Skeletal muscle tissue (tissue), 3 donors: ENCODE measurements at regions not wholly inside any gene's neighbourhood (a gene's known extent, or its start where the extent isn't known, plus 50 kb on each side); places are given as distances from the start of the nearest gene placed in this dataset.
"Not testable (repeated sequence)": the region's sequence is repeated elsewhere in the genome, so short reads cannot be mapped to it uniquely, and the experiment has no call there.

ENCODE experiments used
- H3K27ac ChIP-seq: one replicate; pipeline ENCODE4 v1.7.0; 2013; ENCODE audit warnings: mild to moderate bottlenecking, low read depth, low read length, inconsistent platforms
- H3K27me3 ChIP-seq, 3 donors: one replicate each; pipeline ENCODE4 v1.7.0; 2013; ENCODE audit warnings: low read length in 3 of 3; ENCODE audit not compliant: control insufficient read depth in 3 of 3, insufficient read depth in 3 of 3
- H3K36me3 ChIP-seq, 3 donors: one replicate each; pipeline ENCODE4 v1.7.0; 2013; ENCODE audit warnings: low read length in 3 of 3; ENCODE audit not compliant: control insufficient read depth in 3 of 3, insufficient read depth in 3 of 3
- H3K4me1 ChIP-seq, 3 donors: one replicate each; pipeline ENCODE4 v1.7.0; 2013; ENCODE audit warnings: low read length in 3 of 3, mild to moderate bottlenecking in 3 of 3; ENCODE audit not compliant: control insufficient read depth in 3 of 3, insufficient read depth in 3 of 3
- H3K4me3 ChIP-seq, 3 donors: one replicate each; pipeline ENCODE4 v1.7.0; 2013; ENCODE audit warnings: low read length in 3 of 3
- H3K9ac ChIP-seq, 3 donors: one replicate each; pipeline ENCODE4 v1.7.0; 2013; ENCODE audit warnings: low read length in 3 of 3, mild to moderate bottlenecking in 3 of 3, moderate library complexity in 2 of 3, low read depth in 1 of 3
- H3K9me3 ChIP-seq, 3 donors: one replicate each; pipeline ENCODE4 v1.7.0; 2013; ENCODE audit warnings: low read length in 3 of 3; ENCODE audit not compliant: control insufficient read depth in 3 of 3
- donor health status: Osteomylitis.

GRCh38 chr3:106485802-106486201 lies 617.0 kb upstream of the CBLB start:
- H3K9me3 ChIP-seq, result no peaks in the 10 kb centered on the region
- H3K27me3 ChIP-seq, result no peaks in the 10 kb centered on the region
- H3K4me1 ChIP-seq, result no peaks in the 10 kb centered on the region
- H3K27ac ChIP-seq, result no peak overlapping the region
- H3K4me3 ChIP-seq, result no peak overlapping the region
- no peaks in the 10 kb centered on the region for H3K36me3 ChIP-seq
- H3K9ac ChIP-seq, result no peak overlapping the region

GRCh38 chr3:106486945-106487639 lies 618.3 kb upstream of the CBLB start:
- H3K36me3 ChIP-seq, H3K9ac ChIP-seq, H3K9me3 ChIP-seq, H3K4me1 ChIP-seq, H3K4me3 ChIP-seq, H3K27ac ChIP-seq, H3K27me3 ChIP-seq: not testable (repeated sequence)

DNA sequence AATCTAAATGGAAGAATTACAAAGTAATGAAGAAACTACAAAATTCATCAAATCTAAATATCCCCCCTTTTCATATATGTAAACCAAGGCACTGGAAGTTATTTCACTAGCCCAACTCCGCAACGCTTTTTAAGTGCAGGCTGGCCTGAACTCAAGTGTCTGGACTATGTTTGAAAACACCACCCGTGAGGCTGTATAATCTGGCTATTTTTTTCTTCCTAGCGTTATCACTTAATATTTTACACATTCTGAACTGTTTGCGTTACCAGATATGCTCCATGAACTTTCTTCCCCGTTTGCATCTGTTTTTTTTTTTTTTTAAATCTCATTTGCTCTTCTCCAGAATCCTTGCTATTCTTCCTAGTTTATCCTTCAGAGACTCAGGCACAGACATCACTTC lies 619.5 kb upstream of the CBLB start:
- no peaks in the 10 kb centered on the region for H3K36me3 ChIP-seq
- no peak overlapping the region for H3K9ac ChIP-seq
- H3K4me1 ChIP-seq, result no peaks in the 10 kb centered on the region
- no peak overlapping the region for H3K4me3 ChIP-seq
- no peaks in the 10 kb centered on the region for H3K27me3 ChIP-seq
- no peak overlapping the region for H3K27ac ChIP-seq
- no peaks in the 10 kb centered on the region for H3K9me3 ChIP-seq

DNA sequence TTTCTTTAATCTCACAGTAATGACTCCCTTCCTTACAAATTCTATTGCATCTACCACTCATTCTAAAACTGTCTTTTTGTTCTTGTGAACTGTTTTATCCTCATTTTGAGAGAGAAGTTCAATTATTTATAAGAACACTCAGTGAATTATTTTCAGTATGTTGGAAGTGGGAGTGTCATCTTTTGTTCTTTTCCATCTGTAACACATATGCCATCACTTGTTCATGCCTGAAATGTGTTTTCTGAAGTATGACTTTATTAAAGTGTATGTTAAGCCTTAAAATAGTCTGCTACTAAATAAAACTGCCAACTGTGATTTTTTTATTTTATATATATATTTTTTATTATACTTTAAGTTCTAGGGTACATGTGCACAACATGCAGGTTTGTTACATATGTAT lies 623.0 kb upstream of the CBLB start:
- Histone ChIP-seq H3K27ac (no peak overlapping the region), H3K27me3 (no peaks in the 10 kb centered on the region), H3K9me3 (no peaks in the 10 kb centered on the region), H3K36me3 (no peaks in the 10 kb centered on the region), H3K4me1 (no peaks in the 10 kb centered on the region), H3K4me3 (no peak overlapping the region), H3K9ac (no peak overlapping the region)

DNA sequence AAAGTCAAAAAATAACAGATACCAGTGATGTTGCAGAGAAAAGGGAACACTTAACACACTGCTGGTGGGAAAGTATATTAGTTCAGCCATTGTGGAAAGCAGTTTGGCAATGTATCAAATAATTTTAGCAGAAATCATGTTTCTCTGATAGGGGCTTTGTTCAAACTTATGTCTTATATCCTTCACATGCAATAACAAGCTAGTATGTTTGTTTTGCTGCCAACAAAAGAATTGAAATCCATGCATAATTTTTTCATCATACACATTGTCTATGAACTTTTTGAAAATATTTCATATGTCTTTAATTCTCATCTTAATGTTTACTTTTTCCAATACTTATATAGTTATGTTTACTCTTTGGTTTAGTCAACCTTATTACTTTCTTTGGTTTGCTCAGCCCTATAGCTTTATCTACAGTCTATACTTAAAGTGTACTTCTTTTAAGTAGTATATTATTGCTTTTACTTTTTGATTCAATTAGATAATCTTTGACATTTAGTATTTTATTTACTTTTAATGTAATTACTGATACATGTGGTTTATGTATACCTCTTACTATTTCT lies 639.6 kb upstream of the CBLB start:
- no peak overlapping the region for H3K4me3 ChIP-seq

DNA sequence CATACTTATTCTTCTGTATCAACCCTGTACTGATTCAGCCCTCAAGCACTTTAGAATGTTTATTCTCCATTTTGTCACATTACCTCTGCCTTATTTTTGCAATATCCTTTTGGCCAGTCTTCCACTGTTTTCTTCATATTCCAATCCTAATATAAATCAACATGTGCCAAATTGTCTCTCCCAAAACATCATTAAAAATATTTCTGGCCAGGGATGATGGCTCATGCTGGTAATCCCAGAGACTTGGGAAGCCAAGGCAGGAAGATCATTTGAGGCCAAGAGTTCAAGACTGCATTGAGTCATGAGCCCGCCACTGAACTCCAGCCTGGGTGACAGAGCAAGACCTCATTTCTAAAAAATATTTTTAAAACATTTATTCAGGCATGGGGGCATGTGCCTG lies 641.4 kb upstream of the CBLB start:
- Histone ChIP-seq H3K27me3 (no peaks in the 10 kb centered on the region), H3K9me3 (no peaks in the 10 kb centered on the region), H3K36me3 (no peaks in the 10 kb centered on the region), H3K27ac (no peak overlapping the region), H3K4me1 (no peaks in the 10 kb centered on the region), H3K9ac (no peak overlapping the region), H3K4me3 (no peak overlapping the region)

More for the DNA sequence above, 639.6 kb upstream of the CBLB start:
- no peak overlapping the region for H3K9ac ChIP-seq
- no peaks in the 10 kb centered on the region for H3K27me3 ChIP-seq
- H3K4me1 ChIP-seq, result no peaks in the 10 kb centered on the region
- H3K36me3 ChIP-seq, result no peaks in the 10 kb centered on the region
- H3K27ac ChIP-seq, result no peak overlapping the region
- no peaks in the 10 kb centered on the region for H3K9me3 ChIP-seq

DNA sequence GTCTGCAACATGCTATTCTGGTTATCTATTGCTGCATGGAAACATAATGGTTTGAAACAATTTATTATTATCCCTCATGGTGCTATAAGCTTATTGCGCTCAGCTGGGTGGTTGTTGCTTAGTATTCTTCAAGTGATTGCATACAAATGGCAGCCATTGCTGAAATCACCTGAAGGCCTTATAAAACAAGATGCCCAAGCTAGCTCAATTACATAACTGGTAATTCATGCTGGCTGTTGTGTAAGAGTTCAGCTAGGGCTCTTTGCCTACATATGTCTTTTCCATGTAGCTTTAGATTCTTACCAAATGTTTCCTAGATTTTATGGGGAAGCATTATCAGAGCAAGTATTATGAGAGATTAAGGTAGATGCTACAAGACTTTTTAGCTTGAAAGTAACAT lies 644.0 kb upstream of the CBLB start:
- Histone ChIP-seq H3K36me3 (no peaks in the 10 kb centered on the region), H3K27ac (no peak overlapping the region), H3K9ac (no peak overlapping the region), H3K27me3 (no peaks in the 10 kb centered on the region), H3K4me3 (no peak overlapping the region), H3K4me1 (no peaks in the 10 kb centered on the region), H3K9me3 (no peaks in the 10 kb centered on the region)

GRCh38 chr3:106514431-106514830 lies 645.6 kb upstream of the CBLB start:
- Histone ChIP-seq H3K4me3 (no peak overlapping the region), H3K9ac (no peak overlapping the region), H3K9me3 (no peaks in the 10 kb centered on the region), H3K36me3 (no peaks in the 10 kb centered on the region), H3K27ac (no peak overlapping the region), H3K27me3 (no peaks in the 10 kb centered on the region), H3K4me1 (no peaks in the 10 kb centered on the region)

DNA sequence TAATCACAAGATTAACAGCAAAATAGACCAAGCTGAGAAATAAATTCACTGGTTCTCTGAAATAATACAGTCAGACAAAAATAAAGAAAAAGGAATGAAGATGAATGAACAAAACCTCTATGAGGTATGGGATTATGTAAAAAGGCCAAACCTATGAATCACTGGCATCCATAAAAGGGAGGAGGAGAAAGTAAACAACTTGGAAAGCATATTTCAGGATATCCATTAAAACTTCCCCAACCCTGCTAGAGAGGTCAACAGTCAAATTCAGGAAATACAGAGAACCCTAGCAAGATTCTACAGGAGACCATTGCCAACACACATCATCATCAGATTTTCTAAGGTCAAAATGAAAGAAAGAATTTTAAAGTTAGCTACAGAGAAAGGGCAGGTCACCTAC lies 649.7 kb upstream of the CBLB start:
- Histone ChIP-seq H3K9me3 (no peaks in the 10 kb centered on the region), H3K36me3 (no peaks in the 10 kb centered on the region), H3K4me1 (no peaks in the 10 kb centered on the region), H3K9ac (no peak overlapping the region), H3K4me3 (no peak overlapping the region), H3K27me3 (no peaks in the 10 kb centered on the region), H3K27ac (no peak overlapping the region)

DNA sequence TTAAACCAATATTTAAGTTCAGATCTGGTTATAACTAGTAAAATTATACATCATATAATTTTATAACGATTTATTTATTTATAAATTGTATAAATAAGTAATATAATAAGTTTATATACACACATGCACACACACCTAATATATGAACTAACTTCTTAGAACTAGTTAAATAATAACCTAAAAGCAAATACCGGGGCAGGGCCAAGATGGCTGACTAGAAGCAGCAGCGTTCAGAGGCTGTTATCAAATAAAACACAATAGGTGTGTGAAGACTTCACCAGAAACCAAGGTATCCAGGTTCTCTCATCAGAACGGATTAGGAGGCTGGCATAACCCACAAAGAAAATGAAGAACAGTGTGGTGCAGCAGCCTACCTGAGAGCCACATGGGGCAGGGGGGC lies 653.6 kb upstream of the CBLB start:
- Histone ChIP-seq H3K9me3 (no peaks in the 10 kb centered on the region), H3K36me3 (no peaks in the 10 kb centered on the region), H3K27ac (no peak overlapping the region), H3K4me3 (no peak overlapping the region), H3K9ac (no peak overlapping the region), H3K4me1 (no peaks in the 10 kb centered on the region), H3K27me3 (no peaks in the 10 kb centered on the region)
